ENCODE measurements at regions not wholly inside any gene's neighbourhood (a gene's known extent, or its start where the extent isn't known, plus 50 kb on each side); places are given as distances from the start of the nearest gene placed in this dataset.

- no peak for TF ChIP-seq CTCF (IDR thresholded peaks at IDR 0.05 in 8 of 11, conservative IDR thresholded peaks at IDR 0.05 in 3 of 11)
- no peak for TF ChIP-seq POLR2A (IDR thresholded peaks at IDR 0.05)
- TF ChIP-seq POLR2AphosphoS5 (IDR thresholded peaks at IDR 0.05), result no peak
These were observed 53.8 kb upstream of the SLC22A23 start for GRCh38 chr6:3510617-3511016.

All from spleen (tissue), 7 donors.